ENCODE measurements at regions not wholly inside any gene's neighbourhood (a gene's known extent, or its start where the extent isn't known, plus 50 kb on each side); places are given as distances from the start of the nearest gene placed in this dataset.

Small RNAs in the stretch of these regions (small RNA-seq; reads per million reads assigned to genes)
- gene FO393413.1 (ENCODE audit: insufficient read depth in 2 of 3, insufficient read length in 3 of 3, low read depth in 2 of 3, low replicate concordance in 1 of 3) (0 reads per million in 3 experiments), gene RNU7-65P (ENCODE audit: insufficient read depth in 2 of 3, insufficient read length in 3 of 3, low read depth in 2 of 3, low replicate concordance in 1 of 3) (0 reads per million in 3 experiments)
